HG02840 (cell line): ENCODE measurements at regions not wholly inside any gene's neighbourhood (a gene's known extent, or its start where the extent isn't known, plus 50 kb on each side); places are given as distances from the start of the nearest gene placed in this dataset.
"Not testable (repeated sequence)": the region's sequence is repeated elsewhere in the genome, so short reads cannot be mapped to it uniquely, and the experiment has no call there.

ENCODE experiments used
- ATAC-seq: cut with Tn5 transposase; IDR thresholded peaks from one replicate; pipeline ENCODE4 v1.9.1; 2021; ENCODE audit warnings: mild to moderate bottlenecking, moderate library complexity, moderate number of reproducible peaks; ENCODE audit not compliant: unreplicated experiment, low FRiP score

DNA sequence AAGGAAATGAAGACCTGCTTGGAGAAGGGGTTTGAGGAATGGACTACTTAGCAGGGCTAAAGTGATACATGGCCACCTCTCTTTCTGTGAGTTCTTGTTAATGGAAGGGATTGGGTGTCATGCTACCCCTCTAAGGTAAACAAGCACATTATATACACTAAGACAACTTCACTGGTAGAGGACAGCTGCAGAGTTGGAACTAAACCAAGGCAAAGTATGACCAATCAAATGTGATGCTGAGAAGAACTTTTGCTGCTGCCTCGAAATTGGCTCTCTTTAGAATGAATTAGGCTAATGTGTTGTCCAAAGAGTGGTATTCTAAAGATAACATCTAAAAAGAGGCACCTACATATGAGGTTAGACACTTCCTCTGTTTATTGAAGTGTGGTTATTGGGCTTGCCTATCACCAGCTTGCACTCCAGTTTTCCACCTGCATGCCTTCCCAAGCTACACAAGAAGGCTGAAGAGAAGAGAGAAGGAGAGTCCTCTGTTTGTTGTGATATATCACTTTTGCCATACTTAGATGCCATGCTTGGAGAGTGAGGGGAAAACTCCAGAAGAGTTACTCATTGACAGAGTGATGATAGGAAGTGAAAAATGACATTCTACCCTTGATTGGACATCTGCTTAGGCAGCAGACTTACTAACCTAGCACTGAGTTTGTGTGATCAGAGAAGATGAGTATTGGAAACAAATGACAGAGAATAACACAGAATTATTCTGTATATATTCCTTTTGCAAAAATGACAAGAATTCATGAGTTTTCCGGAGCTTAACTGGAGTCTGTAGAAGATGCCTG is 536.1 kb downstream of the ZNF608 start:
- ATAC-seq: no peak

DNA sequence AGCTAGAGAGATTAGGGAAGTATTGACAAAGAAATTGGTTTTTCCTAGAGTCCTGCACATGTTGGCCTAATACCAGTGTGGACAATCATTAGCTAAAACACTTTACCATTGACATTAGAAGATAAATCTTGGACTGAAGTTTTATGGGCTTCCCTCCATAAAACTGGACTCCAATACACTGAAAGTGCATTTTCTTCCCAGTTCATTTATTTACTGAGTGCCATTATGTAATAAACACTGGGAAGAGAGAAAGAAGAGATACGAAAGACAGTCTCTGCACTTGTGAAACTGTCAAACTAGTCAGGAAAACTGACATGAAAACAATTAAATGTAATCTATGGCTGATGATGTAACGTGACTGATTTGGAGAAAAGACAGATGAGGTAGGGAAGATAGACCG is 539.3 kb downstream of the ZNF608 start:
- ATAC-seq: no peak

DNA sequence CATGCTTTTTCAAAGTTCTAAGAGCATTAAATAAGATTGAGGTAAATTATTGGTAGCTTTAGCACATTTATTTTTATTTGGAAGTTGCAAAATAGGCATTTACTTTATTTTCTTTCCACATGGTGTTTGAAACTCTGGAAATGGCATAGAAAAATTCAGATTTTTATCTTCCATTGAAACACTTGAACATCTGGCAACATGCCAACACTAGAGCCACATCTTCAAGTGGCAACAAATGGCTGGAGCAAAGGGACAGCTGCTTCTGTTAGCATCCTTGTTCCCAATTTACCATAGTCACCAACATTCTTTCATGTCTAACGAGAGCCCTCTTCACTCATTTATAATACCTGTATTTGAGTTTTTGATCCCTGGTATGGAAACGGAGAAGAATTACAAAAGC is 539.9 kb downstream of the ZNF608 start:
- no peak for ATAC-seq

DNA sequence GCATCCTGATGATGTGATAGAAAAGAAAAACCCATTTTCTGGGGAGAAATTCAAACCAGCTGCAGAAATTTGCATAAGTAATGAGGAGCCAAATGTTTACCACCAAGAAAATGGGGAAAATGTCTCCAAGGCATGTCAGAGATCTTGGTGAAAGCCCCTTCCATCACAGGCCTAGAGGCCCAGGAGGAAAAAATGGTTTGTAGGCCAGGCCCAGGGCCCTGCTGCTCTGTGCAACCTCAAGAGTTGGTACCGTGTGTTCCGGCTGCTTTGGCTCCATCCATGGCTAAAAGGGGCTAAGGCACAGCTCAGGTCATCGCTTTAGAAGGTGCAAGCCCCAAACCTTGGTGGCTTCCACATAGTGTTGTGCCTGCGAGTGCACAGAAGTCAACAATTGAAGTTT is 543.1 kb downstream of the ZNF608 start:
- no peak for ATAC-seq

DNA sequence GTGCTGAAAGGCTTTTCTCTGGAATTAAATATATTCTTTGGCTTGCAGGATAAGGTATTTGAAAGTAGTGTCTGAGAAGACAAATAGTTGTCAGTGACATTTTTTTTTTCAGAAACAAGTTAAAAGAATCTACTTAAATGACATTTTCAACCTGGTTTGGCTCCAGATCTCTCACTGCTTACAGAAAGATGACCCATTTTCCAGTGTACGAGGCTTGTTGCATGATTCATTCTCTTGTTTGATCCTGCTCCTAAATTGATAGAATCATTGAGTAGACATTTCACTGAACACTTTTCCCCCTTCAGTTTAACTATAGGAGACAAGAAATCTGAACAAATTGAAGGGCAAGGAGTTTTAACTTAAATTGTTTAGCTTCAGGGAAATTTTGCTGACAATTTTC is 546.1 kb downstream of the ZNF608 start:
- no peak for ATAC-seq

DNA sequence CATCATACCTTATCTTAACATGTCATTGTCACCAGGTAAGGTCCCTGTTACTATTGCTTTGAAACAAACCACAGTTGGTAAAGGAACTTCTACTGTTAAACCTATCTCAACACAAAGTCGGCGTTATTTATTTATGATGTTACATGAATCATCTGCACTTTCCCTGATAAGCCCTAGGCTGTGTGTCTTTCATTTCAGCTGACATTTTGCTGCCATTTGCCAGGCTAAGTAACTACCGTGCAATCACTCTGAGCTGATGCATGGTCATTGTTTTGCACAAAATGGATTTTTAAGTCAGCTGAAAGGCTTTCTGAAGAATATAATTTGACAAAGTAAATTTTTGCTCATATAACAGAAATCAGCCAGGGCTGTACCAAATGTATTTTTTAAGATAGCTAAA is 546.5 kb downstream of the ZNF608 start:
- ATAC-seq: no peak

DNA sequence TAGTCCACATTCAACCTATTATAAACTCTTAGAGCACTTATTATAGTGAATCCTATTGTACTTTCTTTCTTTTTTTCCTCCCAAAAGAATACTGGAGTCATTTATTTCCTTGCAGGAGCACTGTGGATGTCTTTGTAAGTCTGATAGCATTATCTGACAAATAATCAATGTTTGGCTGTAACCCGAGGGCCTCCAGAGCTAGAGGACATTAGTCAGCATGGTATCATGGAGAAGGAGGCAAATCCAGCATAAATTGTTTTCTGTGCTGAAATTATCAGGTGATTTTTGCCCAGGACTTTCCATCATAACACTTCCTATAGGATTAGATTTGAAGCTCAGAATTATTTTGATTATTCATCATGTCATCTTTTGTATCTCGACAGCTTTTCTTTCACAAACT is 551.0 kb downstream of the ZNF608 start:
- ATAC-seq: no peak

DNA sequence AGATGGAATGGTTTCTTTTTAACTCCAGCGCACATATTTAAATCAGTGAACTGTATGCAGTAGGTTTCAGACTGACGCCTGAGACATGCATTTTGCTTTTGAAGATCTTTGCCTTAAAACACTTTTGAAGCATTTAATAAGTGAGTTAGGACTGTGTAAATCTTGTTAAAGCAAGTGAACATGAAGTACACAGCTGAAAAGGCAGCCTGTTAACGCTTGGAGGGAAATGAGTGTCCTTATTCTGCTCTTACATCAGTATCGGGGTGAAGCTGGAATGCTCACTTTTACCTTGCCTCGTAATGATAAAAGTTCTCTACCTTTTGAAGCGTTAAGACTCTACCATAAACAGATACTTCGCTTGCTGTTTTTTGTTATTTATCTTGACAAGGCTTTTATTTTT is 552.2 kb downstream of the ZNF608 start:
- no peak for ATAC-seq

DNA sequence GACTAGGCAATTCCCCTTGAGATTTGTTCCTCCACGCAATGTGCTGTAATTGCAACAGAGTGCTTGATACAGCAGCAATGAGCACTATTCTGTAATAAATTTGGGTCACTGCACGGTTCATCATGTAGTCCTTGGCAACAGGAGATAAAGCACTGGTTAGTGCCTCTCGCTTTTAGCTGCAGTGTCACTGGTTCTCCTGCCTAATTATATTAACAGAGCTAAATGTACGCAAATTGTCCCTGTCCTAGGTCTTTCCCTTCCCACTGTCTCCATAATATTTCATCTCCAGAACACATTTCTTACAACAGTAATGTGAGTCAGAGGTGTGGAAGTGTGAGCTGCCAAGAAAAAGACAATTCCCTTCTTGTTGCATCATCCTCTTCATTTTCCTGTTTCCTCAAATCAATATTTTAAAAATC is 553.1 kb downstream of the ZNF608 start:
- ATAC-seq: no peak

DNA sequence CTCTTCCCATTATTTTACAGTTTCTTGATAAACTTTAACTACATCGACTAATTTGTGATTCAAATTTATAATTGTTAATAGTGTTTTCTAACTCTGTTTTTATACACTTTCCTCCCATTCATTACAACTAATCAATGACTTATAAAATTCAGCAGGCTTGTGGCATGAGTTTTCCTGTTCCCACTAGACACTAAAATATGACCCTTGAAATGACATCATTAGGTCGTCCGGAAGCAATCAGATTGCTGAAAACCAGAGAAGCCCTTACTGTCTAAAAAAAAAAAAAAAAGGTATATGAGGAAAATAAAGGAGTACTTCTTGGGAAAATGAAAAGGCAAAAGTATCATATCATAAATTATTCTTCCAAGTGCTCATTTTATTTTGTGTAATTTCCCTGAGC is 553.7 kb downstream of the ZNF608 start:
- ATAC-seq: no peak

DNA sequence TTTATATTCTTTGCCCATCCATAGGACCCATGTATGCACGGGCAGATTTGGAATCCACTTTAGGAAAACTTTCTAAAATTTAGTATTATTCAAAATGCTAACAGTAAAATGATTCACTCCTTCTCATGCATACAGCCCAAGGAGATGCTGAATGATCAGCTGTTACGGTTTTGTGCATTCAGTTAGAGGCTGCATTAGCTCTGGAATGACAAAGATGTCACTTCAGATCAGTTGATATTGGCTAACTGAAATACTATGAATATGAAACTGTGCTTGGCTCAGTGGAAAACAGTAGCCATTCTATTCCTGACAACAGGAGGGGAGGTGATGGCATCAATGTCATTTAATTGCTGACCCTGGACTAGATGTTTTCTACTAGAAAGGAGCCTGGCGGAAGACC is 560.7 kb downstream of the ZNF608 start:
- ATAC-seq: no peak

DNA sequence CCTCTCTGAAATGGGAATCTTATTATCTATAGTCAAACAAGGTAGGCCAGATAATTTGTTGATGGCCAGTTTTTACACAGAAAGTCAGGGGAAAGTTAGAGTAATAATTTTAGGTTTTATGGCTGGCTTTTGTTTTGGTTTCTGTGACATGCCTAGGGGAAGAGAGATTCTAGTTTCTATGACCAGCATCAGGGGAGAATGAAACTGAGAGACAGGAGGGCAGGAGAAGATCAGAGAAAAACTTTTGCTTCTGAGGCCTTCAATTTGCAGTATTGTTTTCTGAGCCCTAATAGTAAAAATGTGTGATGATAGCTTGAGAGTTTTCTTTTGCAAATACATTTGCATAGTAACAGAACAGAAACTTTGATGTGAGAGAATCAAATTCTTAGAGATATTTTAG is 564.3 kb downstream of the ZNF608 start:
- no peak for ATAC-seq

DNA sequence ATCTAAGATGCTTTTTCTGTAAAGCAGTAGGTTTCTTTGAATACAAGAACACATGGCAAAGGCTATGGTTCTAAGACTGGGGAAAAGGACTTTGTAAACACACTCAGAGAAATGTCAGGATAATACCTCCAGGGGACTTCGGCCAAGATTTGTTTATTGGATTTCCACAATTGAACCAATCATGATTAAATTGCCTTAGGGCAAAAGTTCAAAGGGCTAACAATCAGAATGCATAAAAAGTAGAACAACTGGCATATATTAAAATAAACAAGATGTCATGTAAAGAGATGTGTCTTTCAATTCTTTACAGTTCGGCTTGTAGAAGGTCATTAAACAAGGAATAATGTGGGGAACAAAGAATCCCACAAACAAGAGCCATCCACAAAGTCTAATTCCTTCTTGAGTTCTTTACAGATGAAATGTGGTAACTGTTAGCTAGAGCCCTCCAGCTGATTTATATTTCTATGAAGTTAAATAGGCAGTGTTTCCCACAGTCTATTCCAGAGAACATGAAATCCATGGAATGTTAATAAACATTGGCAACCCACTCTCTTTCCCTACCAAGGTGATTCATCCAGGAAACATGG is 565.5 kb downstream of the ZNF608 start:
- ATAC-seq: no peak

DNA sequence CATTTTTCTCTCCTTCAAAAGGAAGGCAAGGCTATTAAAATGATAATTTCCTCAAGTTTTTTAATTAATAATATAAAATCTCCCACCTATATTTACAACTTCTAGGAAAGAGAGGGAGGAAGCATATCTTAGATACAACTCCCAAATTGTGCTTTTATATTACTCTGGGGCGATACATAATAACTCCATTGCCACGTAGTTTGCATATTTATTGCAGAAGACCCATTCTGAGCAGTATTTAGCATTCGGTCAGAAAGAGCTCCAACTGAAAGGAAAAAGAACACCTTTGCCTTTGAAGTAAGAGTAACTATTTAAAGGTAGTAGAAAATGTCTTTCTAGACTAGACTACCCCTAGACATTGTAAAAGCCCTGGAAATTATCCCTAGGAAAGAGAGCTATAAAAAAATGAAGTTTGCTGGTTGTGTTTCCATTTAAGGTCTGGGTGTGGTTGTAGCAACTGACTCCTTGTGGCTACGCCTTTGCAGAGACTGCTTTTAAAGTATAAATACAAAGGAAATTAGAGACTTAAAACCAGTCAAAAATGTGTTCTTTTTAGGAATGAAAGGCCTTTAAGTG is 566.1 kb downstream of the ZNF608 start:
- ATAC-seq: no peak

DNA sequence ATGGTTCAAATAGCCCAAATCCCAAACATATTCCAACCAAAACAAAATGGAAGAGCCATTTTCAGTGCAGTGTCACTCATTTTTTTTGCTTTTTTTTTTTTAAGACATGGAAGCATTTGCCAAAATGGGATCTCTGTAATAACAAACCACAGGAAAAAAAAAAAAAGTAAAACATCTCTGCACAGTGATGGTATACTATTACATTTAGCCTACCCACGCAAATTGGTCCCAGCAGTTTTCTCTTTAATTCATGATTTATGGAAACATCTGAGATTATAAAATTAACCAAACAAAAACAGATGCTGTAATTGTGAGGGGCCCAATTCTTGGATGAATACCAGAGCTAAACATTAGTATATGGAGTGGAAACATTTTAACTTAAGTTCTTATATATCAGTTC is 566.6 kb downstream of the ZNF608 start:
- no peak for ATAC-seq

DNA sequence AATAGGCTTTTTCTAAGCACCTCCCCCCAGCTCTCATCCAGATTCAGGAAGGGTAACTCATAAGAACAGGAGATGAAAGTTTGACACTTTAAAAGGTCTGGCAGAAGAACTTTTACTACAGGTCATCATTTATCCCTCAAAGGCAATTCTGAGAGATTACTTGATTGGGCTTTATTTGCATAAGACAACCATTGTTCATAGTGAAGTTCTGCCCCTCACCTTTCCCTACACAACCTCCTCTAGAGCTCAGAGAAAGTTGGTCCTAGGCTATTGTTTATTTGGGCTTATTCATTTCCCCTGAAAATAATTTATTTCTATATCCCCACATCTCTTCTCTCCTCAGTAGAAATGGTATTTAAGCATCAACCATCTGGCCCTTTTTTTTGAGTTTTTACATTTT is 568.4 kb downstream of the ZNF608 start:
- ATAC-seq: no peak

DNA sequence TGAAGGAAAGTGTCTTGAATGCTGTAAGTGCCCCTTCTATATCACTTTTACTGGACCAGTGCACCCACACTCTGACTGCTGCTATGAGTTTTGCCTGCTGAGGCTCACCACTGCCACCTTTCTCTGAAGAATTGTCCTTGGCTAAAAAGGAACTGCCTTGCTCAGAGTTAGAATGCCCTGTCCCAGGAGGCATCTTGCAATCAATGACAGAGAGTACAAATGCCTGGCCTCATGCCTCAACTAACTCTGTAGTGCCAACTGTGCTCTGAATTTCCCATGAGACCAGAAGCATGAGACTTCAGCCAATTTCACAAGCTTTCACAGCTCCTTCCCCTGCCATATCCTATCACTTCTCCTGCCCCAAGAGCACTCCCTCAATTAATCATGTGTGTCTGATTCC is 569.7 kb downstream of the ZNF608 start:
- no peak for ATAC-seq

DNA sequence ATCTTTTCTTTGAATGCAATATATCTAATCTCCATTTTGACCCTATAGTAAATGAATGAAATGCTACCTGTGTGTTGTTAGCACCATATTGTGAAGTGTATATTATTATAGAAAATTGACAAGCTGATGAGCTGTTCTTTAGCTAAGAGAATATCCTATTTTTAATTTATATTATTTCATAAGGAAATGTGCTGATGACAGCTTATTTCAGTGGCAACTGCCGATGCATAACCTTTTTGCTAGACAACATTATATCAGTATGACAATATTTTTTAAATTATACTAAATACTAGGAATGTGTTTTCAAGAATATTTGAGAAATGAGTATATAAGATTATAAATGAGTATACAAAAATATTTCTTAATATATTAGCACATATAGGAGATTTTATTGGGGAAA is 573.1 kb downstream of the ZNF608 start:
- ATAC-seq: no peak

DNA sequence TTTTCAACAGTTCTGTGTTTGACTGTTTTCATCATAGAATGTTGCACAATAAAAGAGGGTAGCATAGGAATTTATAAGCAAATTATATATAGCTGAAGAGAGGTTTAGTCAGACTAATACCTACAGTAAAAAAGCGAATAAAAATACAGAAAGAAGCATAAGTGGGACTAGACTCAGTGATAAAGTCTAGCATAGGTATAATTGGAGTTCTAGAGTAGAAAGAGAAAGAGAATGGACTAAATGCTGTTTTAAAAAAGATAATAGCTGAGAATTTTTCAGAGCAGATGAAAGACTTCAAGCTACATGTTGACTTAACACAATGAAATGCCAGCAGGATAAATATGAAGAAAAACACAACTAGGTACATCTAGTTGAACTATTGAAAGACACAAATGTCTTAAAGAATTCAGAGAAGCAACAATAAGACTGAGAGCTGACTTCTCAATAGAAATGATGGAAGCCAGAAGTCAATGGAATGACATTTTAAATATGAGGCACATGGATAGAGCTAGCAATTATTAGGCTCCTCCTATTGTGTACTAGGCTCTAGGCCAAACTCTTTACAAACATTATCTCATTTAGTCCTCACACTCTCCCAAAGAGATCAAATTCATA is 573.9 kb downstream of the ZNF608 start:
- ATAC-seq: no peak

DNA sequence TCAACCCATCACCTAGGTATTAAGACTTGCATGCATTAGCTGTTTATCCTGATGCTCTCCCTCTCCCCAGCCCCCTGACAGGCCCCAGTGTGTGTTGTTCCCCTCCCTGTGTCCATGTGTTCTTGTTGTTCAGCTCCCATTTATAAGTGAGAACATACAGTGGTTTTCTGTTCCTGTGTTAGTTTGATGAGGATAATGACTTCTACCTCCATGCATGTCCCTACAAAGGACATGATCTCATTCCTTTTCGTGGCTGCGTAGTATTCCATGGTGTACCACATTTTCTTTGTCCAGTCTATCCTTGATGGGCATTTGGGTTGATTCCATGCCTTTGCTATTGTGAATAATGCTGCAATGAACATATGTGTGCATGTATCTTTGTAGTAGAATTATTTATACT is 578.3 kb downstream of the ZNF608 start:
- not testable (repeated sequence) for ATAC-seq

DNA sequence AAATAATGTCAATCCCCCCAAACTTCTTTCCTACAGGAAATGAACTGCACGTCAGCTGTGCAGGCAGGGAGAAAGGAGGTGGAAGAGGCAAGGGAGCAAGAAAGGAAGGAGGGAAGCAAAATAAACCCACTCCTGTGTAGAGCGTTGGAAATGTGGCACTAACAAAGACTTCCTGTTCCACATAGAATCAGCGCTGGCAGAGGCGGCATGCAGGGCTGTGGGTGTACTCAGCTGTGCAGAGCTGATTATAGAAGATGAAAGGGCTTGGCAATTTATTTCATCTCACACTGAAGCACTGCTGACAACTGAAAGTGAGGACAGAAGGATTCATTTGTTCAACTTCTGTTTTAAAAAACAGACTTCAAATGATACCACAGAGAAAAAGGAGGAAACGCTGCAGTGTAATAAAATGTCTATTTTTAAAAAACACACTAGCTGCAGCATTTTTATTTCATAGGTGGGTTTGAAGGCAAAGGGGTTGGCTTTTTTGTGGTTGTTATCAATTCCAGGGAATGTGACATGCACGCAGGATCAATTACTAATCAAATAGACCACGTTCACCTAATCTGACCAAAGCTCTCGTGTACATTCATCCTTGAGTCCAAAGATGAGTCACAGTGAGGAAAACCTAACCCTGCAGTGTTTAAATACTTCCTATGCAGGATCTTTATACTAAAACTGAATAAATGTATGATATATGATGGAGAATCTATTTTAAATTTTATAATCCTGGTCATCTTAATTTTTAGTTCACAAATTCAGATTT is 583.5 kb downstream of the ZNF608 start:
- ATAC-seq: no peak
